ENCODE measurements at regions not wholly inside any gene's neighbourhood (a gene's known extent, or its start where the extent isn't known, plus 50 kb on each side); places are given as distances from the start of the nearest gene placed in this dataset.

DNA sequence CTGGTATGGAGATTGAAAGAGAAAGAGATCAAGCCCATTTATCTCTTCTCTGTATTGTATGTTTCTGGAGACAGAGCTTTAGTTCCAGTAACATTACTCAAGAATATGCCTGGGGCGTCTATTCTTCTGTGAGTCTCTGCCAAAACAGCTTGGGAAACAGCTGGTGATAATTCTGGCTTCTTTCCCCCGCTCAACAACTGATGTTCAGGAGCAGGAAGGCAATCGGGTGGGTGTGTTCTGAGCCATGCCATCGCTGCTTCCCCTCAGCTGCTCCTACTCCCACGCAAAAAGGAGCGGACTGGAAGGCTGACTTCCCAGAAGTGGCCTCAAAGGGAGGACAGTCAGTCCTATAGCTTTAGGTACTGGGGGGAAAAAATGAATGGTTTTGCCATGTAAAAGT, 695.1 kb downstream of the PLCL1 start:
- no CpG with 5 or more reads among the region's 6 CpGs for WGBS, 2 donors (ENCODE audit: extremely low coverage in 2 of 2, insufficient read length in 2 of 2, insufficient replicate concordance in 1 of 2)

DNA sequence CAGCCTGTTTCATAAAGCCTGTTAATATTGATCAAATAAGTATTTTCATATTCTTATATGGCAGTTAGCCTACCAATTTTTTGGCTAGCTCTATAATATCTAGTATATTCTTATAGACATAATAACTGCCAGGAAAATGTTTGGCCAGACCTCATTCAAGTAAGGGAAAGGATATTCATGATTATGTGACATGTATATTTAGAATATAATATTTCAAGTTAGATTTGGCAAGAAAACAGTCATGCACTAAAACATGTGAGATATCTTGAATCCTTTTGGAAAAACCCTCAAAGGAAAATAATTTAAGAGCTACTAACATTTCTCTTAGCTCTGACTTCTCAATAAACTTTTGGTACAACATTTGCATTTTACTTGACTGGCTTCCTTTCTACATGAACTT, 694.1 kb downstream of the PLCL1 start:
- Histone ChIP-seq H3K9ac (ENCODE audit: low read depth, low read length, poor library complexity) (no peak overlapping the region), H3K4ac (ENCODE audit: low read length) (no peak overlapping the region), H3K4me3 (ENCODE audit: low read length in 2 of 2) (no peak overlapping the region)

More for the DNA sequence above, 695.1 kb downstream of the PLCL1 start:
- Histone ChIP-seq H3K9me3 (replicated peaks in 1 of 2; ENCODE audit: control insufficient read depth in 2 of 2, insufficient read depth in 1 of 2, low read depth in 1 of 2, low read length in 2 of 2) (no peaks in the 10 kb centered on the region), H2AFZ (ENCODE audit: low read length) (peak overlapping the region; percentile 54), H2BK12ac (ENCODE audit: low read length) (no peak overlapping the region), H3K18ac (ENCODE audit: low read length) (no peak overlapping the region), H3K23ac (ENCODE audit: low read depth, low read length, poor library complexity) (no peak overlapping the region), H3K4me1 (ENCODE audit: control insufficient read depth in 2 of 2, insufficient read depth in 1 of 2, low read depth in 1 of 2, low read length in 2 of 2) (peaks cover 2 to 3% of the 10 kb centered on the region in 2 donors), H4K8ac (ENCODE audit: low read depth, low read length) (no peak overlapping the region), H3K14ac (ENCODE audit: low read length) (no peak overlapping the region), H2BK5ac (ENCODE audit: low read length) (no peak overlapping the region), H3K4me3 (ENCODE audit: low read length in 2 of 2) (no peak overlapping the region), H3K36me3 (replicated peaks in 1 of 2; ENCODE audit: control insufficient read depth in 2 of 2, insufficient read depth in 2 of 2, low read length in 2 of 2) (no peaks in the 10 kb centered on the region), H3K4ac (ENCODE audit: low read length) (no peak overlapping the region), H2AK5ac (ENCODE audit: low read depth, low read length) (no peak overlapping the region), H3K27ac (replicated peaks; ENCODE audit: low read length) (no peak overlapping the region), H2BK15ac (ENCODE audit: low read length) (no peak overlapping the region), H4K91ac (ENCODE audit: low read depth, low read length, poor library complexity) (no peak overlapping the region), H3K9ac (ENCODE audit: low read depth, low read length, poor library complexity) (no peak overlapping the region), H2BK120ac (ENCODE audit: low read depth, low read length) (no peak overlapping the region), H3K4me2 (ENCODE audit: insufficient read depth, low read length, poor library complexity, severe bottlenecking) (no peak overlapping the region), H3K79me1 (ENCODE audit: low read depth, low read length) (no peaks in the 10 kb centered on the region), H3K27me3 (ENCODE audit: control insufficient read depth in 3 of 3, insufficient read depth in 3 of 3, low read depth in 1 of 3, low read length in 3 of 3) (no peaks in the 10 kb centered on the region)
- DNase-seq (ENCODE audit: low spot score) = no peak

DNA sequence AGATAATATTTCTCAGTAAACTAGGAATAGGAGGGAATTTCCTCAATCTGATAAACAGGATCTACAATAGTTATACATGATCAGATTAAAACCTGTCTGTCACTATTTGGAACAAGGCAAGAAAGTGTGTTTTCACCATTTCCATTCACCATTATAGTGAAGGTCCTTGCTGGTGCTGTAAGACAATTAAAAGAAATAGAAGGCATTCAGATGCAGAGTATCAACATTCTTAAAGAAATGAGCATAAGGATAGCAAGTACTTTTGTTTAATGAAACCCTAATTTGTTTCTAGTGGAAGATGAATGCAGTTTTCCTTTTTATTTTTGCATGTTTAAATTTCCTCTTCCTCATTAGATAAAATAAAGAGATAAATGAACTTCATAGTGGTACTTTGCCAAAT, 693.7 kb downstream of the PLCL1 start:
- no peak overlapping the region for H3K4ac ChIP-seq (ENCODE audit: low read length)
- no peak overlapping the region for H2BK12ac ChIP-seq (ENCODE audit: low read length)
- H3K14ac ChIP-seq (ENCODE audit: low read length) = no peak overlapping the region
- no peak overlapping the region for H2BK5ac ChIP-seq (ENCODE audit: low read length)
- no peak overlapping the region for H4K8ac ChIP-seq (ENCODE audit: low read depth, low read length)
- H3K27ac ChIP-seq (replicated peaks; ENCODE audit: low read length) = no peak overlapping the region
- DNase-seq (ENCODE audit: low spot score) = no peak
- no peak overlapping the region for H2AK5ac ChIP-seq (ENCODE audit: low read depth, low read length)
- H3K79me1 ChIP-seq (ENCODE audit: low read depth, low read length) = no peaks in the 10 kb centered on the region
- no peak overlapping the region for H2BK120ac ChIP-seq (ENCODE audit: low read depth, low read length)
- H2AFZ ChIP-seq (ENCODE audit: low read length) = no peak overlapping the region
- H3K9me3 ChIP-seq (replicated peaks in 1 of 2; ENCODE audit: control insufficient read depth in 2 of 2, insufficient read depth in 1 of 2, low read depth in 1 of 2, low read length in 2 of 2) = no peaks in the 10 kb centered on the region
- no peak overlapping the region for H3K18ac ChIP-seq (ENCODE audit: low read length)
- H3K4me1 ChIP-seq (ENCODE audit: control insufficient read depth in 2 of 2, insufficient read depth in 1 of 2, low read depth in 1 of 2, low read length in 2 of 2) = peaks cover 2 to 3% of the 10 kb centered on the region in 2 donors
- no peaks in the 10 kb centered on the region for H3K27me3 ChIP-seq (ENCODE audit: control insufficient read depth in 3 of 3, insufficient read depth in 3 of 3, low read depth in 1 of 3, low read length in 3 of 3)
- no peak overlapping the region for H3K4me3 ChIP-seq (ENCODE audit: low read length in 2 of 2)
- H3K23ac ChIP-seq (ENCODE audit: low read depth, low read length, poor library complexity) = no peak overlapping the region
- no peak overlapping the region for H3K9ac ChIP-seq (ENCODE audit: low read depth, low read length, poor library complexity)
- no peak overlapping the region for H3K4me2 ChIP-seq (ENCODE audit: insufficient read depth, low read length, poor library complexity, severe bottlenecking)
- no peak overlapping the region for H2BK15ac ChIP-seq (ENCODE audit: low read length)
- H3K36me3 ChIP-seq (replicated peaks in 1 of 2; ENCODE audit: control insufficient read depth in 2 of 2, insufficient read depth in 2 of 2, low read length in 2 of 2) = no peaks in the 10 kb centered on the region
- no peak overlapping the region for H4K91ac ChIP-seq (ENCODE audit: low read depth, low read length, poor library complexity)

More for the DNA sequence above, 694.1 kb downstream of the PLCL1 start:
- no peak overlapping the region for H2AFZ ChIP-seq (ENCODE audit: low read length)
- H4K91ac ChIP-seq (ENCODE audit: low read depth, low read length, poor library complexity) = no peak overlapping the region
- no peak overlapping the region for H2AK5ac ChIP-seq (ENCODE audit: low read depth, low read length)
- H3K79me1 ChIP-seq (ENCODE audit: low read depth, low read length) = no peaks in the 10 kb centered on the region
- no peak overlapping the region for H3K4me2 ChIP-seq (ENCODE audit: insufficient read depth, low read length, poor library complexity, severe bottlenecking)
- H3K36me3 ChIP-seq (replicated peaks in 1 of 2; ENCODE audit: control insufficient read depth in 2 of 2, insufficient read depth in 2 of 2, low read length in 2 of 2) = no peaks in the 10 kb centered on the region
- H3K27ac ChIP-seq (replicated peaks; ENCODE audit: low read length) = no peak overlapping the region
- no peak overlapping the region for H2BK15ac ChIP-seq (ENCODE audit: low read length)
- DNase-seq (ENCODE audit: low spot score) = no peak
- H3K14ac ChIP-seq (ENCODE audit: low read length) = no peak overlapping the region
- H2BK12ac ChIP-seq (ENCODE audit: low read length) = no peak overlapping the region
- H3K27me3 ChIP-seq (ENCODE audit: control insufficient read depth in 3 of 3, insufficient read depth in 3 of 3, low read depth in 1 of 3, low read length in 3 of 3) = no peaks in the 10 kb centered on the region
- peaks cover 2 to 3% of the 10 kb centered on the region in 2 donors for H3K4me1 ChIP-seq (ENCODE audit: control insufficient read depth in 2 of 2, insufficient read depth in 1 of 2, low read depth in 1 of 2, low read length in 2 of 2)
- no peak overlapping the region for H2BK120ac ChIP-seq (ENCODE audit: low read depth, low read length)
- no peak overlapping the region for H3K23ac ChIP-seq (ENCODE audit: low read depth, low read length, poor library complexity)
- H2BK5ac ChIP-seq (ENCODE audit: low read length) = no peak overlapping the region
- no peak overlapping the region for H3K18ac ChIP-seq (ENCODE audit: low read length)
- no peak overlapping the region for H4K8ac ChIP-seq (ENCODE audit: low read depth, low read length)
- no peaks in the 10 kb centered on the region for H3K9me3 ChIP-seq (replicated peaks in 1 of 2; ENCODE audit: control insufficient read depth in 2 of 2, insufficient read depth in 1 of 2, low read depth in 1 of 2, low read length in 2 of 2)

DNA sequence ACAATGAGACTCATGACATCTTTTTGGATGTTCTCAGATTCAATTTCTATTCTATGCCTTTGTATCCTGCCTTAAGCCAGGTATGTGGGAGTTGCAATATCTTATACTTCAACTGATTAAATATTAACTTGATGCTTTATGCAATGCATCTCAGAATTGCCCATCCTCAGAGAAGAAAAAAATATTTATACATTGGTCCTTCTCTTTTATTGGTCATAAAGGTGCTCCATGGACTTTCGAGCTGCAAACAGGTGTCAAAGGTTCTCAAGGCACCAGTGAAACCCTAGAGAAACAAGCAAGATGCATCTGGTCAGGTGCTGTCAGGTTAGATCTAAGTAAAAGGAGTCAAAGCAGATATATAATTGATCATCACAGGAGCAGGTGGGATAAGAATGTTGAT, 690.5 kb downstream of the PLCL1 start:
- no peak overlapping the region for H3K23ac ChIP-seq (ENCODE audit: low read depth, low read length, poor library complexity)
- no peaks in the 10 kb centered on the region for H3K36me3 ChIP-seq (replicated peaks in 1 of 2; ENCODE audit: control insufficient read depth in 2 of 2, insufficient read depth in 2 of 2, low read length in 2 of 2)
- no peak overlapping the region for H2AK5ac ChIP-seq (ENCODE audit: low read depth, low read length)
- no peak overlapping the region for H2BK120ac ChIP-seq (ENCODE audit: low read depth, low read length)
- no peak overlapping the region for H2BK5ac ChIP-seq (ENCODE audit: low read length)
- no peak overlapping the region for H2AFZ ChIP-seq (ENCODE audit: low read length)
- no peak overlapping the region for H3K27ac ChIP-seq (replicated peaks; ENCODE audit: low read length)
- no peak for DNase-seq (ENCODE audit: low spot score)
- H2BK15ac ChIP-seq (ENCODE audit: low read length) = no peak overlapping the region
- no peaks in the 10 kb centered on the region for H3K27me3 ChIP-seq (ENCODE audit: control insufficient read depth in 3 of 3, insufficient read depth in 3 of 3, low read depth in 1 of 3, low read length in 3 of 3)
- H3K18ac ChIP-seq (ENCODE audit: low read length) = no peak overlapping the region
- H3K79me1 ChIP-seq (ENCODE audit: low read depth, low read length) = no peaks in the 10 kb centered on the region
- H4K8ac ChIP-seq (ENCODE audit: low read depth, low read length) = no peak overlapping the region
- H3K4me2 ChIP-seq (ENCODE audit: insufficient read depth, low read length, poor library complexity, severe bottlenecking) = no peak overlapping the region
- no peak overlapping the region for H3K14ac ChIP-seq (ENCODE audit: low read length)
- WGBS, 2 donors (ENCODE audit: extremely low coverage in 2 of 2, insufficient read length in 2 of 2, insufficient replicate concordance in 1 of 2) = no CpG with 5 or more reads among the region's 1 CpG
- H3K9ac ChIP-seq (ENCODE audit: low read depth, low read length, poor library complexity) = no peak overlapping the region
- no peak overlapping the region for H4K91ac ChIP-seq (ENCODE audit: low read depth, low read length, poor library complexity)
- H3K4me3 ChIP-seq (ENCODE audit: low read length in 2 of 2) = no peak overlapping the region
- H3K4me1 ChIP-seq (ENCODE audit: control insufficient read depth in 2 of 2, insufficient read depth in 1 of 2, low read depth in 1 of 2, low read length in 2 of 2) = peaks cover 2 to 3% of the 10 kb centered on the region in 2 donors
- H2BK12ac ChIP-seq (ENCODE audit: low read length) = no peak overlapping the region
- no peak overlapping the region for H3K4ac ChIP-seq (ENCODE audit: low read length)
- no peaks in the 10 kb centered on the region for H3K9me3 ChIP-seq (replicated peaks in 1 of 2; ENCODE audit: control insufficient read depth in 2 of 2, insufficient read depth in 1 of 2, low read depth in 1 of 2, low read length in 2 of 2)
